Neural cell (in vitro differentiated cells): ENCODE measurements at regions not wholly inside any gene's neighbourhood (a gene's known extent, or its start where the extent isn't known, plus 50 kb on each side); places are given as distances from the start of the nearest gene placed in this dataset.

ENCODE experiments used
- H2AFZ ChIP-seq: fragments of 200-600, 300-800 bp; sonication (generic), shearing (Covaris generic); 2 replicates; pipeline ENCODE4 v1.6.0; 2014; ENCODE audit warnings: low read depth, mild to moderate bottlenecking, antibody characterized with exemption, low read length, moderate library complexity
- H3F3A ChIP-seq: fragments of 200-600 bp; shearing (Covaris generic); 2 replicates; pipeline ENCODE4 v1.6.1; 2016; ENCODE audit warnings: mild to moderate bottlenecking, moderate library complexity, mixed read lengths, antibody characterized with exemption, low read length; ENCODE audit not compliant: insufficient read depth, poor library complexity, severe bottlenecking
- H3K27ac ChIP-seq: fragments of 200-600, 300-800 bp; sonication (generic), shearing (Covaris generic); 2 replicates; pipeline ENCODE4 v1.5.1; 2014; ENCODE audit warnings: mild to moderate bottlenecking, low read length, moderate library complexity
- H3K27me3 ChIP-seq: fragments of 300-800, 200-600 bp; sonication (generic), shearing (Covaris generic); 2 replicates; pipeline ENCODE4 v1.6.0; 2014; ENCODE audit warnings: mild to moderate bottlenecking, low read depth, low read length, moderate library complexity; ENCODE audit not compliant: insufficient read depth
- H3K36me3 ChIP-seq: fragments of 300-800, 200-600 bp; sonication (generic), shearing (Covaris generic); 2 replicates; pipeline ENCODE4 v1.5.1; 2014; ENCODE audit warnings: mild to moderate bottlenecking, antibody characterized with exemption, low read length, moderate library complexity; ENCODE audit not compliant: insufficient read depth
- H3K4me2 ChIP-seq: fragments of 300-800, 200-600 bp; sonication (generic), shearing (Covaris generic); 2 replicates; pipeline ENCODE4 v1.6.0; 2014; ENCODE audit warnings: mild to moderate bottlenecking, low read length
- H3K4me3 ChIP-seq: fragments of 300-800, 200-600 bp; sonication (generic), shearing (Covaris generic); 2 replicates; pipeline ENCODE4 v1.5.1; 2014; ENCODE audit warnings: mild to moderate bottlenecking, low read length, moderate library complexity
- H3K79me2 ChIP-seq: fragments of 200-600 bp; shearing (Covaris generic); replicated peaks from 2 replicates; pipeline ENCODE4 v1.6.0; 2014; ENCODE audit warnings: mild to moderate bottlenecking, low read length, moderate library complexity; ENCODE audit not compliant: insufficient read depth
- H3K9ac ChIP-seq: fragments of 300-800, 200-600 bp; sonication (generic), shearing (Covaris generic); 2 replicates; pipeline ENCODE4 v1.6.1; 2016; ENCODE audit warnings: mild to moderate bottlenecking, low read length, mixed read lengths
- H3K9me2 ChIP-seq: fragments of 200-600 bp; shearing (Covaris generic); 2 replicates; pipeline ENCODE4 v1.6.1; 2016; ENCODE audit warnings: mild to moderate bottlenecking, low read length, mixed read lengths; ENCODE audit not compliant: insufficient read depth
- H3K9me3 ChIP-seq: fragments of 200-600, 300-800 bp; sonication (generic), shearing (Covaris generic); 2 replicates; pipeline ENCODE4 v1.6.1; 2016; ENCODE audit warnings: mild to moderate bottlenecking, mixed run types, low read length, moderate library complexity, mixed read lengths
- H4K20me1 ChIP-seq: fragments of 200-600 bp; shearing (Covaris generic); 2 replicates; pipeline ENCODE4 v1.6.1; 2016; ENCODE audit warnings: mild to moderate bottlenecking, mixed run types; ENCODE audit not compliant: insufficient read depth
- EP300 ChIP-seq: fragments of 450-650 bp; conservative IDR thresholded peaks from 2 replicates; pipeline ENCODE4 v1.6.1; 2014; ENCODE audit warnings: antibody characterized with exemption, mild to moderate bottlenecking, moderate library complexity; ENCODE audit not compliant: poor library complexity, severe bottlenecking
- EZH2 ChIP-seq: fragments of 200-600, 300-800 bp; shearing (Covaris generic), sonication (generic); IDR thresholded peaks from 2 replicates; pipeline ENCODE4 v1.6.1; 2014; ENCODE audit warnings: antibody characterized with exemption, low read length, borderline replicate concordance, mild to moderate bottlenecking; ENCODE audit not compliant: insufficient read depth, poor library complexity, severe bottlenecking
- MXI1 ChIP-seq: fragments of 450-650 bp; conservative IDR thresholded peaks from 2 replicates; pipeline ENCODE4 v1.6.1; 2014; ENCODE audit warnings: antibody characterized with exemption, mild to moderate bottlenecking; ENCODE audit not compliant: poor library complexity, severe bottlenecking
- POLR2AphosphoS5 ChIP-seq: IDR thresholded peaks from 2 replicates; pipeline ENCODE4 v1.6.1; 2012
- RAD21 ChIP-seq: fragments of 450-650 bp; conservative IDR thresholded peaks from 2 replicates; pipeline ENCODE4 v1.6.1; 2014; ENCODE audit warnings: antibody characterized with exemption, mild to moderate bottlenecking, moderate library complexity
- SMC3 ChIP-seq: fragments of 450-650 bp; conservative IDR thresholded peaks from 2 replicates; pipeline ENCODE4 v1.6.1; 2014; ENCODE audit warnings: antibody characterized with exemption, mild to moderate bottlenecking, moderate library complexity; ENCODE audit not compliant: poor library complexity
- TAF1 ChIP-seq: IDR thresholded peaks from 2 replicates; pipeline ENCODE4 v1.6.1; 2012; ENCODE audit warnings: low read depth
- TF ChIP-seq, protein P1 (sequence below): fragments of 450-650 bp; IDR thresholded peaks from 2 replicates; pipeline ENCODE4 v1.5.1; 2014; ENCODE audit warnings: antibody characterized with exemption, mild to moderate bottlenecking, moderate library complexity; ENCODE audit not compliant: poor library complexity, severe bottlenecking
- TF ChIP-seq, protein P2 (sequence below): IDR thresholded peaks from 2 replicates; pipeline ENCODE4 v1.6.1; 2012; ENCODE audit warnings: borderline replicate concordance

DNA sequence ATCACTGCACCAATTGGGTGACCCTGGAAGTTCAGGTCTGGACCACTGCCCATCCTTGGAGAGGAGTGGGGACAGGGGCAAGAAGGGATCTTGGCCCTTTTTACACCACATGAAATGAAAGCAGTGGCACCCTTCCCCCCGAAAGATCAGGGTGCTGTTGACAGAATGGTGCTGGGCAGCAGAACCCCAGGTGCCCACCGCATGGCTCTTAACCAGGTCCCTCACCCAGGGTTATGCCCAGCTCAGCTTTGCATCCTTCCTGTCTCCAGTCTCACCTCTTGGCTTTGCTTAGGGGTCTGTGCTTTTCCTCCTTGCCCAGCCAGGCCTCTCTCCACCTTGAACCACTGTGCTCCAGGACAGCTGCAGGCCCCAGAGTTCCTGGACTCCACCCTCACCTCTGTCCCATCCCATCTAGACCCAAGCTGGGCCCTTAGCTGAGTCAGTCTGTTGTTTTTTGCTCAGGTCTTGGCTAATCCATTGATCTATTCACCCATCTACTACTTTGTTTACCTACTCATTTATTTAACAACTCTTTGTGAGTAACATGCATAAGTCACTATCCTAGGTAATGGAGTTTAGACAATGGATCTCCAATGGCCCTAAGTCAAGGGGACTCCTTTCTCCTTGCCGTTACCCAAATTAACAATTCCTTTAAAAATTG, 77.1 kb upstream of the PRR23E start:
- H3K27me3 ChIP-seq = no peaks in the 10 kb centered on the region
- no peak overlapping the region for H3K9ac ChIP-seq
- H3K4me3 ChIP-seq = no peak overlapping the region
- no peak for TF ChIP-seq SMC3
- no peak for TF ChIP-seq EP300
- no peak for TF ChIP-seq EZH2
- TF ChIP-seq, protein P1, sequence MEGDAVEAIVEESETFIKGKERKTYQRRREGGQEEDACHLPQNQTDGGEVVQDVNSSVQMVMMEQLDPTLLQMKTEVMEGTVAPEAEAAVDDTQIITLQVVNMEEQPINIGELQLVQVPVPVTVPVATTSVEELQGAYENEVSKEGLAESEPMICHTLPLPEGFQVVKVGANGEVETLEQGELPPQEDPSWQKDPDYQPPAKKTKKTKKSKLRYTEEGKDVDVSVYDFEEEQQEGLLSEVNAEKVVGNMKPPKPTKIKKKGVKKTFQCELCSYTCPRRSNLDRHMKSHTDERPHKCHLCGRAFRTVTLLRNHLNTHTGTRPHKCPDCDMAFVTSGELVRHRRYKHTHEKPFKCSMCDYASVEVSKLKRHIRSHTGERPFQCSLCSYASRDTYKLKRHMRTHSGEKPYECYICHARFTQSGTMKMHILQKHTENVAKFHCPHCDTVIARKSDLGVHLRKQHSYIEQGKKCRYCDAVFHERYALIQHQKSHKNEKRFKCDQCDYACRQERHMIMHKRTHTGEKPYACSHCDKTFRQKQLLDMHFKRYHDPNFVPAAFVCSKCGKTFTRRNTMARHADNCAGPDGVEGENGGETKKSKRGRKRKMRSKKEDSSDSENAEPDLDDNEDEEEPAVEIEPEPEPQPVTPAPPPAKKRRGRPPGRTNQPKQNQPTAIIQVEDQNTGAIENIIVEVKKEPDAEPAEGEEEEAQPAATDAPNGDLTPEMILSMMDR = no peak
- no peak for TF ChIP-seq MXI1
- TF ChIP-seq, protein P2, sequence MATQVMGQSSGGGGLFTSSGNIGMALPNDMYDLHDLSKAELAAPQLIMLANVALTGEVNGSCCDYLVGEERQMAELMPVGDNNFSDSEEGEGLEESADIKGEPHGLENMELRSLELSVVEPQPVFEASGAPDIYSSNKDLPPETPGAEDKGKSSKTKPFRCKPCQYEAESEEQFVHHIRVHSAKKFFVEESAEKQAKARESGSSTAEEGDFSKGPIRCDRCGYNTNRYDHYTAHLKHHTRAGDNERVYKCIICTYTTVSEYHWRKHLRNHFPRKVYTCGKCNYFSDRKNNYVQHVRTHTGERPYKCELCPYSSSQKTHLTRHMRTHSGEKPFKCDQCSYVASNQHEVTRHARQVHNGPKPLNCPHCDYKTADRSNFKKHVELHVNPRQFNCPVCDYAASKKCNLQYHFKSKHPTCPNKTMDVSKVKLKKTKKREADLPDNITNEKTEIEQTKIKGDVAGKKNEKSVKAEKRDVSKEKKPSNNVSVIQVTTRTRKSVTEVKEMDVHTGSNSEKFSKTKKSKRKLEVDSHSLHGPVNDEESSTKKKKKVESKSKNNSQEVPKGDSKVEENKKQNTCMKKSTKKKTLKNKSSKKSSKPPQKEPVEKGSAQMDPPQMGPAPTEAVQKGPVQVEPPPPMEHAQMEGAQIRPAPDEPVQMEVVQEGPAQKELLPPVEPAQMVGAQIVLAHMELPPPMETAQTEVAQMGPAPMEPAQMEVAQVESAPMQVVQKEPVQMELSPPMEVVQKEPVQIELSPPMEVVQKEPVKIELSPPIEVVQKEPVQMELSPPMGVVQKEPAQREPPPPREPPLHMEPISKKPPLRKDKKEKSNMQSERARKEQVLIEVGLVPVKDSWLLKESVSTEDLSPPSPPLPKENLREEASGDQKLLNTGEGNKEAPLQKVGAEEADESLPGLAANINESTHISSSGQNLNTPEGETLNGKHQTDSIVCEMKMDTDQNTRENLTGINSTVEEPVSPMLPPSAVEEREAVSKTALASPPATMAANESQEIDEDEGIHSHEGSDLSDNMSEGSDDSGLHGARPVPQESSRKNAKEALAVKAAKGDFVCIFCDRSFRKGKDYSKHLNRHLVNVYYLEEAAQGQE = no peak
- no peak for TF ChIP-seq TAF1
- no peak for TF ChIP-seq RAD21
- TF ChIP-seq POLR2AphosphoS5 = no peak
- H3K9me2 ChIP-seq = no peaks in the 10 kb centered on the region
- no peaks in the 10 kb centered on the region for H3K79me2 ChIP-seq
- H4K20me1 ChIP-seq = no peaks in the 10 kb centered on the region
- H3K9me3 ChIP-seq = peaks cover 3% of the 10 kb centered on the region
- H3K4me2 ChIP-seq = no peak overlapping the region
- no peaks in the 10 kb centered on the region for H3K36me3 ChIP-seq
- no peaks in the 10 kb centered on the region for H3F3A ChIP-seq
- no peak overlapping the region for H2AFZ ChIP-seq
- H3K27ac ChIP-seq = no peak overlapping the region

DNA sequence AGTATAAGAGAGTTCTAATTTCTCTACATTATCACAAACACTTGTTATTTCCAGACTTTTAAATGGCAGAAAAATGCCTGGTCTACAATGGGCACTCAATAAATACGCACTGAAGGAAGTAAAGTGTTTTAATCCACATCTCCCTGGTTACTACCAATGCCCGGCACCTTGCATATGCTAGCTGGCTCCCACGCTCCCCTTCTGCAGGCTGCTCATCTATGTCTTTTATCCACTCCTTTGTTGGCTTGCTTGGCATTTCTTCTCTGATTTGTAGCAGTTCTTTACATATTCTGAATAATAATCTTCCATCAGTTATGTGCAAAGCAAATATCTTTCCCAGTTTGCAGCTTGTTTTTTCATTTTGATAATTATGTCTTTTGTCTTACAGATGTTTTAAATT, 74.6 kb upstream of the PRR23E start:
- H3K9ac ChIP-seq = no peak overlapping the region
- H2AFZ ChIP-seq = no peak overlapping the region
- no peaks in the 10 kb centered on the region for H3K79me2 ChIP-seq
- H3K9me3 ChIP-seq = no peaks in the 10 kb centered on the region
- TF ChIP-seq EP300 (no peak), SMC3 (no peak), POLR2AphosphoS5 (no peak), EZH2 (no peak), MXI1 (no peak), RAD21 (no peak)
- TF ChIP-seq, protein P1 = no peak
- H4K20me1 ChIP-seq = no peaks in the 10 kb centered on the region
- no peak overlapping the region for H3K27ac ChIP-seq
- H3K4me2 ChIP-seq = no peak overlapping the region
- no peak overlapping the region for H3K4me3 ChIP-seq
- H3K36me3 ChIP-seq = no peaks in the 10 kb centered on the region
- no peaks in the 10 kb centered on the region for H3K27me3 ChIP-seq
- no peaks in the 10 kb centered on the region for H3F3A ChIP-seq
- no peaks in the 10 kb centered on the region for H3K9me2 ChIP-seq
